Stomach (tissue), 8 donors: ENCODE measurements at regions not wholly inside any gene's neighbourhood (a gene's known extent, or its start where the extent isn't known, plus 50 kb on each side); places are given as distances from the start of the nearest gene placed in this dataset.
"Not testable (repeated sequence)": the region's sequence is repeated elsewhere in the genome, so short reads cannot be mapped to it uniquely, and the experiment has no call there.

Experiments
- DNase-seq, 2 donors: peaks; one replicate each; pipeline versions ENCODE4 v3.0.0 to v3.0.0-alpha.2; 2013 to 2019
- H3K27ac ChIP-seq, 5 donors: fragments of 200-600 bp in 4 of 5; sonication (generic) in 4 of 5; one replicate each; pipeline ENCODE4 v1.5.1; 2013 to 2019; ENCODE audit warnings: mild to moderate bottlenecking in 1 of 5, moderate library complexity in 1 of 5
- H3K27me3 ChIP-seq, 3 donors: fragments of 200-600 bp; sonication (generic); one replicate each; pipeline ENCODE4 v1.5.1; 2017 to 2019; ENCODE audit warnings: mixed run types in 1 of 3
- H3K36me3 ChIP-seq, 4 donors: fragments of 200-600 bp; sonication (generic); 1 replicate in 3 of 4; 2 replicates in 1 of 4; pipeline ENCODE4 v1.5.1; 2016 to 2019
- H3K4me1 ChIP-seq, 4 donors: fragments of 200-600 bp; sonication (generic); one replicate each; pipeline ENCODE4 v1.5.1; 2016 to 2019
- H3K4me3 ChIP-seq, 4 donors: fragments of 200-600 bp; sonication (generic) in 3 of 4; one replicate each; pipeline ENCODE4 v1.5.1; 2016 to 2019; ENCODE audit warnings: mild to moderate bottlenecking in 1 of 4
- H3K9me3 ChIP-seq, 4 donors: fragments of 200-600 bp; sonication (generic); one replicate each; pipeline ENCODE4 v1.5.1; 2016 to 2019
- EP300 ChIP-seq: sonication (generic); formaldehyde crosslinking; IDR thresholded peaks from one replicate; pipeline ENCODE4 v1.6.1; 2017; ENCODE audit warnings: antibody characterized with exemption
- POLR2A ChIP-seq, 4 donors: fragments of 450-650 bp; IDR thresholded peaks; one replicate each; pipeline ENCODE4 v1.6.1; 2016; ENCODE audit warnings: antibody characterized with exemption in 4 of 4, control low read depth in 2 of 4, mild to moderate bottlenecking in 1 of 4, moderate library complexity in 1 of 4
- POLR2AphosphoS5 ChIP-seq, 3 donors: sonication (generic); formaldehyde crosslinking; IDR thresholded peaks; one replicate each; pipeline ENCODE4 v1.6.1; 2016; ENCODE audit warnings: antibody characterized with exemption in 3 of 3
- WGBS, 5 donors: extraction: QIAGEN DNeasy Blood & Tissue Kit in 3 of 5; methylation state at CpG; one replicate each; pipeline versions ENCODE4 v1.1.5 to v1.1.7; 2013 to 2018; 5-methylcytosine and 5-hydroxymethylcytosine counted together
- intact Hi-C: fragments of 100-400 bp; cut with DNase I; formaldehyde crosslinking; loops from one replicate; pipeline ENCODE4 v1.15.1; 2023; ENCODE audit warnings: low total_unique reads
- TF ChIP-seq, protein P1 (sequence below), 7 experiments: fragments of 450-650 bp in 4 of 7; fragments of 200-600 bp in 3 of 7; sonication (generic) in 3 of 7; IDR thresholded peaks; one replicate each; pipeline ENCODE4 v1.5.1; 2016 to 2019; ENCODE audit warnings: antibody characterized with exemption in 7 of 7, control low read depth in 2 of 7, mild to moderate bottlenecking in 1 of 7
- donor health status: healthy with polysubstance abuse.
- donor health status: Bipolar disorder and iron deficiency.
- donor health status: healthy.

DNA sequence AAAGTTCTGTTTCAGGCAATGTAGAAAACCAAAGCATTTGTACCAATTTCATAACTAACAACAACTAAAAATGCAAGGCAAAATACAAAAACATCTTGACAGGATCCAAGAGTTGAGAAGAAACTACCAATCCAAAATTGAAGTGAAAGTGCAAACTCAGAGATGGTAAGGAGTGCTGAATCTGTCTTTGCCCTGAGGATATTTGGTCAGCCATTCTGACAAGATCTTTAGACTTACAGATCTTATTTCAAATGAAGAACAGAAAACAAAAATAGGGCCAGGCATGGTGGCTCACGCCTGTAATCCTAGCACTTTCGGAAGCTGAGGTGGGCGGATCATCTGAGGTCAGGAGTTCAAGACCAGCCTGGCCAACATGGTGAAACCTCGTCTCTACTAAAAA lies 412.8 kb downstream of the ZFHX3 start:
- WGBS, 5 donors: 90 to 98% (median 94%) methylated on average over 4 of the region's 4 CpGs
- no peaks in the 10 kb centered on the region for H3K4me1 ChIP-seq
- intact Hi-C loops: no loop called here
- no peak overlapping the region for H3K4me3 ChIP-seq
- no peak for DNase-seq
- H3K36me3 ChIP-seq: no peaks in the 10 kb centered on the region
- H3K9me3 ChIP-seq: peaks cover 0 to 30% (median 17%) of the 10 kb centered on the region in 4 donors
- H3K27ac ChIP-seq: no peak overlapping the region
- H3K27me3 ChIP-seq: no peaks in the 10 kb centered on the region
- TF ChIP-seq, protein P1, sequence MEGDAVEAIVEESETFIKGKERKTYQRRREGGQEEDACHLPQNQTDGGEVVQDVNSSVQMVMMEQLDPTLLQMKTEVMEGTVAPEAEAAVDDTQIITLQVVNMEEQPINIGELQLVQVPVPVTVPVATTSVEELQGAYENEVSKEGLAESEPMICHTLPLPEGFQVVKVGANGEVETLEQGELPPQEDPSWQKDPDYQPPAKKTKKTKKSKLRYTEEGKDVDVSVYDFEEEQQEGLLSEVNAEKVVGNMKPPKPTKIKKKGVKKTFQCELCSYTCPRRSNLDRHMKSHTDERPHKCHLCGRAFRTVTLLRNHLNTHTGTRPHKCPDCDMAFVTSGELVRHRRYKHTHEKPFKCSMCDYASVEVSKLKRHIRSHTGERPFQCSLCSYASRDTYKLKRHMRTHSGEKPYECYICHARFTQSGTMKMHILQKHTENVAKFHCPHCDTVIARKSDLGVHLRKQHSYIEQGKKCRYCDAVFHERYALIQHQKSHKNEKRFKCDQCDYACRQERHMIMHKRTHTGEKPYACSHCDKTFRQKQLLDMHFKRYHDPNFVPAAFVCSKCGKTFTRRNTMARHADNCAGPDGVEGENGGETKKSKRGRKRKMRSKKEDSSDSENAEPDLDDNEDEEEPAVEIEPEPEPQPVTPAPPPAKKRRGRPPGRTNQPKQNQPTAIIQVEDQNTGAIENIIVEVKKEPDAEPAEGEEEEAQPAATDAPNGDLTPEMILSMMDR (IDR thresholded peaks at IDR 0.05): no peak
- TF ChIP-seq POLR2A (IDR thresholded peaks at IDR 0.05) (no peak), EP300 (no peak), POLR2AphosphoS5 (IDR thresholded peaks at IDR 0.05) (no peak)

DNA sequence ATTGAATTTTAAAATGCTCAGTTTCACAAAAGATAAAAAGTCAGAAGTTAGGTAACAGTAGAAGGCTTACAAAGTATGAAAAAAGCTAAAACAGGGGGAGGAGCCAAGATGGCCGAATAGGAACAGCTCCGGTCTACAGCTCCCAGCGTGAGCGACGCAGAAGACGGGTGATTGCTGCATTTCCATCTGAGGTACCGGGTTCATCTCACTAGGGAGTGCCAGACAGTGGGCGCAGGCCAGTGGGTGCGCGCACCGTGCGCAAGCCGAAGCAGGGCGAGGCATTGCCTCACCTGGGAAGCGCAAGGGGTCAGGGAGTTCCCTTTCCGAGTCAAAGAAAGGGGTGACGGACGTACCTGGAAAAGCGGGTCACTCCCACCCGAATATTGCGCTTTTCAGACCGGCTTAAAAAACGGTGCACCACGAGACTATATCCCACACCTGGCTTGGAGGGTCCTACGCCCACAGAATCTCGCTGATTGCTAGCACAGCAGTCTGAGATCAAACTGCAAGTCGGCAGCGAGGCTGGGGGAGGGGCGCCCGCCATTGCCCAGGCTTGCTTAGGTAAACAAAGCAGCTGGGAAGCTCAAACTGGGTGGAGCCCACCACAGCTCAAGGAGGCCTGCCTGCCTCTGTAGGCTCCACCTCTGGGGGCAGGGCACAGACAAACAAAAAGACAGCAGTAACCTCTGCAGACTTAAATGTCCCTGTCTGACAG lies 420.6 kb downstream of the ZFHX3 start:
- DNase-seq, H3K9me3 ChIP-seq, H3K27me3 ChIP-seq, H3K4me1 ChIP-seq, H3K36me3 ChIP-seq, intact Hi-C loops, H3K27ac ChIP-seq: not testable (repeated sequence)
- peak overlapping the region in 3 of 4 donors; percentile 12 to 34 (median 33) for H3K4me3 ChIP-seq
- 50 to 82% (median 55%) methylated on average over 19 to 30 of the region's 30 CpGs for WGBS, 5 donors

DNA sequence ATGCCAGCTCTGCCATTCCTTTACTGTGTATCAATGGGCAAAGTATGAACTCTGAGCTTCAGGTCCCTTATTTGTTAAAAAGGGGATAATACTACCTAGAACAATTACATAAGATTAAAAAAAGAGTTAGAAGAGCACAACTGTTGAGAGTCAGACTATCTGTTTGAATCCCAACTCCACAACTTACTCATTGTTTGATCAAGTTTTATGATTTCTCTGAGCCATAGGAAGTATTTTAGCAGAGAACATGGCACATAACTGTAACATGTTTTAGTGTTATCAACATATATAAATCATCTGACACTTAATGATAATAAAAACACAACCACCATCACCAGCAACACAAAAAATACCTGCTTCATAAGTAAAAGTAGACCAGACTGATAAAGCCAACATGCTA lies 421.3 kb downstream of the ZFHX3 start:
- Histone ChIP-seq H3K9me3 (no peaks in the 10 kb centered on the region), H3K27me3 (no peaks in the 10 kb centered on the region), H3K4me1 (no peaks in the 10 kb centered on the region), H3K27ac (no peak overlapping the region), H3K36me3 (no peaks in the 10 kb centered on the region), H3K4me3 (no peak overlapping the region)
- no peak for DNase-seq
- no peak for TF ChIP-seq POLR2A (IDR thresholded peaks at IDR 0.05)
- TF ChIP-seq POLR2AphosphoS5 (IDR thresholded peaks at IDR 0.05): no peak
- TF ChIP-seq, protein P1 (IDR thresholded peaks at IDR 0.05): no peak
- TF ChIP-seq EP300: no peak
- intact Hi-C loops: no loop called here

DNA sequence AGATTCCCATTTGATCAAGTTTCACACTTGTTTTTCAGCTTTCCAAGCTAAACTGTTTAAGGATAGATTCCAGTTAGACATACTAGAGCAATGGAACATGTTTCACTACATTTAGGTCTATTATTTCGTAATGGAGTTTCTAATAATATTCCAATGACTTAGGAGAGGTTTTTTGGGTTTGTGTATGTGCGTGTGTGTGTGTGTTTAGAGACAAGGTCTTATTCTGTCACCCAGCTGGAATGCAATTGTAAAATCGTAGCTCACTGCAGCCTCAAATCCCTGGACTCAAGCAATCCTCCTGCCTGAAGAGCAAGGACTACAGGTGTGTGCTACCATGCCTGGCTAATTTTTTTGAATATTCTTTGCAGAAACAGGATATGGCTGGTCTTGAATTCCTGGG lies 426.3 kb downstream of the ZFHX3 start:
- no peaks in the 10 kb centered on the region for H3K4me1 ChIP-seq
- no peak for TF ChIP-seq EP300
- TF ChIP-seq POLR2A (IDR thresholded peaks at IDR 0.05): no peak
- TF ChIP-seq, protein P1 (IDR thresholded peaks at IDR 0.05): no peak
- no peak for TF ChIP-seq POLR2AphosphoS5 (IDR thresholded peaks at IDR 0.05)
- 65 to 87% (median 86%) methylated on average over 3 of the region's 3 CpGs for WGBS, 5 donors
- no peaks in the 10 kb centered on the region for H3K36me3 ChIP-seq
- H3K27me3 ChIP-seq: no peaks in the 10 kb centered on the region
- intact Hi-C loops: no loop called here
- no peaks in the 10 kb centered on the region for H3K9me3 ChIP-seq
- no peak overlapping the region for H3K27ac ChIP-seq
- H3K4me3 ChIP-seq: no peak overlapping the region
- DNase-seq: no peak

DNA sequence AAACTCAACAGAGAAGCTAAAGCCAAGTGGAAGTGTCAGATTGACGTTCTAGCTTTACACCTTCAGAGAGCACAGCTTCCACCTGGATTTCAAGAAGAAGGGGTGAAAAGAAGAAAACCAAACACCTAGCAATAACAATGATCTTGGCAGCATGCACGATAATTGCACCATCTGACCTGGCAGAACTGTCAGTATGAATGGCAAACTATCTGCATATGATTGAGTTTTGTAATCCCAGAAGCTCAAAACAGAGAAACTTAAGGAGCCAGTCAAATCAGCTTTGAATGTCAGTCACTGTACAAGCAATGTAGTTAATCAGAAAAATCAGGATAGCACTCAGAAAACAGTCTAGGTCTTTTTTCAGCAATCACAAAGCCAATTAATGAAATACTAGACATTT lies 427.1 kb downstream of the ZFHX3 start:
- no peaks in the 10 kb centered on the region for H3K9me3 ChIP-seq
- no peaks in the 10 kb centered on the region for H3K27me3 ChIP-seq
- H3K36me3 ChIP-seq: no peaks in the 10 kb centered on the region
- 70 to 82% (median 77%) methylated on average over 2 of the region's 2 CpGs for WGBS, 5 donors
- no peaks in the 10 kb centered on the region for H3K4me1 ChIP-seq
- H3K4me3 ChIP-seq: no peak overlapping the region
- no peak for TF ChIP-seq POLR2AphosphoS5 (IDR thresholded peaks at IDR 0.05)
- no peak for TF ChIP-seq EP300
- TF ChIP-seq, protein P1 (IDR thresholded peaks at IDR 0.05): no peak
- TF ChIP-seq POLR2A (IDR thresholded peaks at IDR 0.05): no peak
- intact Hi-C loops: no loop called here
- DNase-seq: no peak
- H3K27ac ChIP-seq: no peak overlapping the region
